ENCODE measurements at regions not wholly inside any gene's neighbourhood (a gene's known extent, or its start where the extent isn't known, plus 50 kb on each side); places are given as distances from the start of the nearest gene placed in this dataset.

DNA sequence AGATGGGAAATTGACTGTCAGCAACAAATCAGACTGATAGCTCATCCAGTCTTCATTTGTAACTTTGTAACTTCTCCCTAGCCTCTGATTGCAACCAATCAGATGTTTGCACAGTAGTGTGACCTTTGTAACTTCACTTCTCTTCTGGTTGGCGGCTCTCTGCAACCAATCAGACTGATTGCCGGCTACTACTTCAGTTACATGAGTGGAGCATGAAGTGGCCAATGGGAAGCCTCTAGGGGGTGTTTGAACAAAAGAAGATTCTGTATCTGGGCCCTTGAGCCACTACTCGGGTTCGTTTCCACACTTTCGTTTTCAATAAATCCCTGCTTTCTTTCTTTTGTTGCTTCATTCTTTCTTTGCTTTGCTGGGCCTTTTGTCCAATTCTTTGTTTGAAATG, 1285.8 kb downstream of the TECRL start:
- Histone ChIP-seq H3K79me2 (ENCODE audit: low read length) (no peaks in the 10 kb centered on the region), H3K27ac (ENCODE audit: low read length) (no peak overlapping the region), H3K9me2 (replicated peaks; ENCODE audit: insufficient read depth, low read length) (no peaks in the 10 kb centered on the region), H2AFZ (ENCODE audit: low read length) (no peak overlapping the region), H3K4me2 (ENCODE audit: low read depth, low read length) (no peak overlapping the region), H3K27me3 (replicated peaks; ENCODE audit: insufficient read depth, low read length) (no peaks in the 10 kb centered on the region), H4K20me1 (ENCODE audit: insufficient read depth, low read length) (no peaks in the 10 kb centered on the region), H3F3A (ENCODE audit: insufficient read depth, low read length) (no peaks in the 10 kb centered on the region), H3K36me3 (replicated peaks; ENCODE audit: insufficient read depth, low read length) (no peaks in the 10 kb centered on the region), H3K4me1 (ENCODE audit: low read length) (no peaks in the 10 kb centered on the region), H3K9me3 (replicated peaks; ENCODE audit: insufficient read depth, low read length) (no peaks in the 10 kb centered on the region), H3K4me3 (ENCODE audit: low read length) (no peak overlapping the region), H3K9ac (ENCODE audit: low read length) (no peak overlapping the region)
- TF ChIP-seq, protein P1, sequence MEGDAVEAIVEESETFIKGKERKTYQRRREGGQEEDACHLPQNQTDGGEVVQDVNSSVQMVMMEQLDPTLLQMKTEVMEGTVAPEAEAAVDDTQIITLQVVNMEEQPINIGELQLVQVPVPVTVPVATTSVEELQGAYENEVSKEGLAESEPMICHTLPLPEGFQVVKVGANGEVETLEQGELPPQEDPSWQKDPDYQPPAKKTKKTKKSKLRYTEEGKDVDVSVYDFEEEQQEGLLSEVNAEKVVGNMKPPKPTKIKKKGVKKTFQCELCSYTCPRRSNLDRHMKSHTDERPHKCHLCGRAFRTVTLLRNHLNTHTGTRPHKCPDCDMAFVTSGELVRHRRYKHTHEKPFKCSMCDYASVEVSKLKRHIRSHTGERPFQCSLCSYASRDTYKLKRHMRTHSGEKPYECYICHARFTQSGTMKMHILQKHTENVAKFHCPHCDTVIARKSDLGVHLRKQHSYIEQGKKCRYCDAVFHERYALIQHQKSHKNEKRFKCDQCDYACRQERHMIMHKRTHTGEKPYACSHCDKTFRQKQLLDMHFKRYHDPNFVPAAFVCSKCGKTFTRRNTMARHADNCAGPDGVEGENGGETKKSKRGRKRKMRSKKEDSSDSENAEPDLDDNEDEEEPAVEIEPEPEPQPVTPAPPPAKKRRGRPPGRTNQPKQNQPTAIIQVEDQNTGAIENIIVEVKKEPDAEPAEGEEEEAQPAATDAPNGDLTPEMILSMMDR (IDR thresholded peaks at IDR 0.05; ENCODE audit: low read length): no peak
- DNase-seq: no peak

DNA sequence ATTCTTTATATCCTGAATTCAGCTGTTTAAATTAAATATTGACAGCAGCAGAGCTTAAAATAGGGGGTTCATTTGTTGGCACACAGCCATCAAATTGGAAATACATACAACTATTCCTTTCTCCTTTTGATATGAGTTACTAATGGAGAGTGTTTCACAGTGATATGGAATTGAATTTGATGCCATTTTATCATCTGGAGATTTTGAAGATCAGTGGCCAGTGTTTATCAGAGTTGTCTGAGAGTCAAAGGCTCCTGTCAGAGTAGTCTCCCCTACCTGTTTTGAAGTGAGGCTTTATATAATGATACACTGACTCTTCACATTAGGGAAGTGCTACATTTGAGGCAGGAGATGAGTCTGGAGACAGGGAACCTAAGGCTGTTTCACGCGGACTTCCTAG, 1286.3 kb downstream of the TECRL start:
- no peaks in the 10 kb centered on the region for H3K36me3 ChIP-seq (replicated peaks; ENCODE audit: insufficient read depth, low read length)
- no peak overlapping the region for H2AFZ ChIP-seq (ENCODE audit: low read length)
- H3K27me3 ChIP-seq (replicated peaks; ENCODE audit: insufficient read depth, low read length): no peaks in the 10 kb centered on the region
- no peak overlapping the region for H3K27ac ChIP-seq (ENCODE audit: low read length)
- H3K9me3 ChIP-seq (replicated peaks; ENCODE audit: insufficient read depth, low read length): no peaks in the 10 kb centered on the region
- TF ChIP-seq, protein P1 (IDR thresholded peaks at IDR 0.05; ENCODE audit: low read length): no peak
- no peak for TF ChIP-seq EZH2 (optimal IDR thresholded peaks at IDR 0.05; ENCODE audit: low read depth, low read length)
- TF ChIP-seq EZH2phosphoT487 (IDR thresholded peaks at IDR 0.05; ENCODE audit: low read length): no peak
- H4K20me1 ChIP-seq (ENCODE audit: insufficient read depth, low read length): no peaks in the 10 kb centered on the region
- H3K4me3 ChIP-seq (ENCODE audit: low read length): no peak overlapping the region
- DNase-seq: no peak
- H3F3A ChIP-seq (ENCODE audit: insufficient read depth, low read length): no peaks in the 10 kb centered on the region
- no peaks in the 10 kb centered on the region for H3K9me2 ChIP-seq (replicated peaks; ENCODE audit: insufficient read depth, low read length)
- no peaks in the 10 kb centered on the region for H3K4me1 ChIP-seq (ENCODE audit: low read length)
- H3K79me2 ChIP-seq (ENCODE audit: low read length): no peaks in the 10 kb centered on the region
- no peak overlapping the region for H3K9ac ChIP-seq (ENCODE audit: low read length)
- H3K4me2 ChIP-seq (ENCODE audit: low read depth, low read length): no peak overlapping the region

DNA sequence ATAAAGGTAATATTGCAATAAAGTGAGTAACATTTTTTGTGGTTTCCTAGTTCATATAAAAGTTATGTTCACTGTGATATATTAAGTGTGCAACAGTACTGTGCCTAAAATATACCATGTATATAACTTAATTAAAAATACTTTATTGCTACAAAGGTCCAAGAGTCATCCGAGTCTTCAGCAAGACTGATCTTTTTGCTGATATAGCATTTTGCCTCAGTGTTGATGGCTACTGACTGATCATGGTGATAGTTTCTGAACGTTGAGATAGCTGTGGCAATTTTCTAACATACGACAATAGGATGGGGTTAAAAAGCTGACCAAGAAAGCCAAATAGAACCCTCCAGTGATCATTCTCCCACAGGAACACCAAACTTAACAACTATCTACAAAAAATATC, 1302.7 kb downstream of the TECRL start:
- no peak for DNase-seq
- H3K27me3 ChIP-seq (replicated peaks; ENCODE audit: insufficient read depth, low read length): no peaks in the 10 kb centered on the region
- no peak overlapping the region for H3K9ac ChIP-seq (ENCODE audit: low read length)
- no peaks in the 10 kb centered on the region for H4K20me1 ChIP-seq (ENCODE audit: insufficient read depth, low read length)
- H3K4me2 ChIP-seq (ENCODE audit: low read depth, low read length): no peak overlapping the region
- no peaks in the 10 kb centered on the region for H3K79me2 ChIP-seq (ENCODE audit: low read length)
- no peaks in the 10 kb centered on the region for H3K36me3 ChIP-seq (replicated peaks; ENCODE audit: insufficient read depth, low read length)
- no peaks in the 10 kb centered on the region for H3K9me3 ChIP-seq (replicated peaks; ENCODE audit: insufficient read depth, low read length)
- no peak overlapping the region for H3K27ac ChIP-seq (ENCODE audit: low read length)
- H2AFZ ChIP-seq (ENCODE audit: low read length): no peak overlapping the region
- H3K9me2 ChIP-seq (replicated peaks; ENCODE audit: insufficient read depth, low read length): no peaks in the 10 kb centered on the region
- H3K4me3 ChIP-seq (ENCODE audit: low read length): no peak overlapping the region
- TF ChIP-seq EZH2phosphoT487 (IDR thresholded peaks at IDR 0.05; ENCODE audit: low read length) (no peak), EZH2 (optimal IDR thresholded peaks at IDR 0.05; ENCODE audit: low read depth, low read length) (no peak)
- TF ChIP-seq, protein P1 (IDR thresholded peaks at IDR 0.05; ENCODE audit: low read length): no peak
- H3K4me1 ChIP-seq (ENCODE audit: low read length): no peaks in the 10 kb centered on the region
- no peaks in the 10 kb centered on the region for H3F3A ChIP-seq (ENCODE audit: insufficient read depth, low read length)

DNA sequence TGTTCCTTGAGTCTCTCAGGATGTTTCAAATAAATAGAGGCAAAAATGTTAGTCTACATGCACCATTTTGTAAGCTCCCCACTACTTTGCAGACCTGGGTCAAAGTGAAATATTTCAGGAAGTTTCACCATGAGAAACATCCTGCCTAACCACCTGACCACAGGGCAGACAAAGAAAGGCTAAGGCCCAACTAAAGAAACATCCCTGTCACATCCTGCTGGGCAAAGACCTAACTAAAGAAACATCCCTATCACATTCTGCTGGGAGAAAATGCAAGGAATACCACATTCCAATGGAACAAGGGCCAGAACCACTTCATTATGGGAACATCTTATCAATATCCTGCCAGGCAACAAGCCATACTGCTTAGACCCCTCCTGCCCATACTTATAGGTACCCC, 1303.4 kb downstream of the TECRL start:
- no peaks in the 10 kb centered on the region for H4K20me1 ChIP-seq (ENCODE audit: insufficient read depth, low read length)
- DNase-seq: no peak
- H3K27ac ChIP-seq (ENCODE audit: low read length): no peak overlapping the region
- no peaks in the 10 kb centered on the region for H3F3A ChIP-seq (ENCODE audit: insufficient read depth, low read length)
- no peaks in the 10 kb centered on the region for H3K9me3 ChIP-seq (replicated peaks; ENCODE audit: insufficient read depth, low read length)
- no peaks in the 10 kb centered on the region for H3K36me3 ChIP-seq (replicated peaks; ENCODE audit: insufficient read depth, low read length)
- no peaks in the 10 kb centered on the region for H3K9me2 ChIP-seq (replicated peaks; ENCODE audit: insufficient read depth, low read length)
- H3K4me2 ChIP-seq (ENCODE audit: low read depth, low read length): no peak overlapping the region
- no peaks in the 10 kb centered on the region for H3K4me1 ChIP-seq (ENCODE audit: low read length)
- no peak overlapping the region for H2AFZ ChIP-seq (ENCODE audit: low read length)
- H3K9ac ChIP-seq (ENCODE audit: low read length): no peak overlapping the region
- no peak overlapping the region for H3K4me3 ChIP-seq (ENCODE audit: low read length)
- TF ChIP-seq EZH2 (optimal IDR thresholded peaks at IDR 0.05; ENCODE audit: low read depth, low read length) (no peak), EZH2phosphoT487 (IDR thresholded peaks at IDR 0.05; ENCODE audit: low read length) (no peak)
- TF ChIP-seq, protein P1 (IDR thresholded peaks at IDR 0.05; ENCODE audit: low read length): no peak
- no peaks in the 10 kb centered on the region for H3K27me3 ChIP-seq (replicated peaks; ENCODE audit: insufficient read depth, low read length)
- no peaks in the 10 kb centered on the region for H3K79me2 ChIP-seq (ENCODE audit: low read length)
